CMK (cell line): ENCODE measurements at regions not wholly inside any gene's neighbourhood (a gene's known extent, or its start where the extent isn't known, plus 50 kb on each side); places are given as distances from the start of the nearest gene placed in this dataset.
A peak's percentile ranks its signal among the peaks of the same experiment; 100 is the strongest.

Source experiments
- DNase-seq: peaks from one replicate; pipeline ENCODE4 v3.0.0-alpha.2; 2010; ENCODE audit warnings: low read depth

- no peak for DNase-seq
Measured at GRCh38 chr9:91157883-91158282, 203.8 kb downstream of the AUH start.

- no peak for DNase-seq
Measured at GRCh38 chr9:91158286-91158685, 203.4 kb downstream of the AUH start.

- no peak for DNase-seq
Measured at GRCh38 chr9:91158946-91159345, 202.8 kb downstream of the AUH start.

GRCh38 chr9:91159664-91160121 is 202.0 kb downstream of the AUH start:
- no peak for DNase-seq

- no peak for DNase-seq
Measured at GRCh38 chr9:91160181-91160580, 201.5 kb downstream of the AUH start.

- DNase-seq, result no peak
Measured at GRCh38 chr9:91160599-91161464, 200.9 kb downstream of the AUH start.

- DNase-seq, result no peak
Measured at GRCh38 chr9:91161465-91162300, 200.0 kb downstream of the AUH start.

- DNase-seq, result no peak
Measured at GRCh38 chr9:91162311-91162710, 199.4 kb downstream of the AUH start.

GRCh38 chr9:91162784-91163443 is 198.8 kb downstream of the AUH start:
- peak; percentile 30 for DNase-seq

GRCh38 chr9:91163444-91163772 is 198.3 kb downstream of the AUH start:
- DNase-seq, result no peak

GRCh38 chr9:91163773-91164471 is 197.8 kb downstream of the AUH start:
- no peak for DNase-seq
